A549 (cell line): ENCODE measurements at regions not wholly inside any gene's neighbourhood (a gene's known extent, or its start where the extent isn't known, plus 50 kb on each side); places are given as distances from the start of the nearest gene placed in this dataset.

ENCODE experiments used
- ATAC-seq, 2 experiments: fragments of 200-7000 bp in 1 of 2; fragments of >200 bp in 1 of 2; cut with Nextera tagmentation in 1 of 2; cut with Tn5 transposase in 1 of 2; 3 replicates each; pipeline versions ENCODE4 v1.8.0 to v1.9.1; 2018 to 2020; ENCODE audit warnings: mild to moderate bottlenecking in 1 of 2, moderate library complexity in 1 of 2
- CTCF ChIA-PET: fragments of 300-600 bp; sonication (Branson Sonifier 250); formaldehyde crosslinking; extraction: SDS; loops from one replicate; lab custom pipeline; 2021; ENCODE audit warnings: antibody characterized with exemption, inconsistent platforms; lab: Yijun Ruan, JAX
- POLR2A ChIA-PET: fragments of 350-600 bp; formaldehyde crosslinking; extraction: SDS; loops from one replicate; lab custom pipeline; 2021; ENCODE audit warnings: antibody characterized with exemption, inconsistent platforms; lab: Yijun Ruan, JAX
- DNase-seq, 2 experiments: peaks; one replicate each; pipeline versions ENCODE4 v3.0.0 to v3.0.0-alpha.2; 2011 to 2016; ENCODE audit warnings: low read depth in 1 of 2, low spot score in 1 of 2
- FAIRE-seq: peaks from 2 replicates; lab custom pipeline; 2011; peaks lifted over from hg19 to GRCh38; lab: Jason Lieb, UNC
- H3K27ac ChIP-seq, 2 experiments: fragments of >200 bp; sonication (Bioruptor Twin); formaldehyde crosslinking; 3 replicates each; pipeline ENCODE4 v1.5.1; 2016 to 2017
- H3K4me1 ChIP-seq: fragments of >200 bp; sonication (Bioruptor Twin); formaldehyde crosslinking; 3 replicates; pipeline ENCODE4 v1.6.1; 2016
- H3K4me2 ChIP-seq: fragments of >200 bp; sonication (Bioruptor Twin); formaldehyde crosslinking; 3 replicates; pipeline ENCODE4 v1.6.1; 2016
- H3K4me3 ChIP-seq: fragments of >200 bp; sonication (Bioruptor Twin); formaldehyde crosslinking; 3 replicates; pipeline ENCODE4 v1.5.1; 2016
- H3K9me3 ChIP-seq: fragments of >200 bp; sonication (Bioruptor Twin); formaldehyde crosslinking; 3 replicates; pipeline ENCODE4 v1.6.1; 2016
- BCL3 ChIP-seq: fragments of >200 bp; sonication (Bioruptor Twin); formaldehyde crosslinking; IDR thresholded peaks from 3 replicates; pipeline ENCODE4 v1.6.1; 2016
- CEBPB ChIP-seq, 2 experiments: fragments of >200 bp in 1 of 2; sonication (Bioruptor Twin) in 1 of 2; formaldehyde crosslinking in 1 of 2; IDR thresholded peaks; 2 replicates each; pipeline ENCODE4 v1.6.1; 2012 to 2016
- EHMT2 ChIP-seq: fragments of 200-600 bp; sonication (generic); IDR thresholded peaks from 2 replicates; pipeline ENCODE4 v1.6.1; 2016; ENCODE audit warnings: antibody characterized with exemption, low read depth, mild to moderate bottlenecking, moderate library complexity
- ELK1 ChIP-seq: fragments of 150-350 bp; IDR thresholded peaks from 2 replicates; pipeline ENCODE4 v1.6.1; 2014; ENCODE audit warnings: low read depth, mild to moderate bottlenecking, low read length
- GATA3 ChIP-seq: IDR thresholded peaks from 2 replicates; pipeline ENCODE4 v1.6.1; 2012; ENCODE audit warnings: borderline replicate concordance
- HOXB13 ChIP-seq: fragments of 250-450 bp; sonication (Bioruptor Pico); IDR thresholded peaks from 2 replicates; pipeline ENCODE4 v1.5.0; 2020; ENCODE audit warnings: low read depth, mild to moderate bottlenecking, moderate library complexity
- KDM5A ChIP-seq: fragments of 200-600 bp; sonication (generic); IDR thresholded peaks from 2 replicates; pipeline ENCODE4 v1.6.1; 2016; ENCODE audit warnings: antibody characterized with exemption, mild to moderate bottlenecking
- MAFK ChIP-seq: fragments of 450-650 bp; IDR thresholded peaks from 2 replicates; pipeline ENCODE4 v1.6.1; 2014; ENCODE audit not compliant: partially characterized antibody
- MAZ ChIP-seq: fragments of 150-350 bp; IDR thresholded peaks from 2 replicates; pipeline ENCODE4 v1.6.1; 2014; ENCODE audit warnings: antibody characterized with exemption, low read depth, low read length, borderline replicate concordance
- NFE2L2 ChIP-seq: fragments of 150-350 bp; conservative IDR thresholded peaks from 2 replicates; pipeline ENCODE4 v1.6.1; 2014; ENCODE audit warnings: low read length
- NPAS2 ChIP-seq: fragments of 250-450 bp; sonication (Bioruptor Pico); IDR thresholded peaks from 2 replicates; pipeline ENCODE4 v1.8.0; 2022; ENCODE audit warnings: mild to moderate bottlenecking, moderate library complexity, borderline replicate concordance
- PHF8 ChIP-seq: fragments of 200-600 bp; sonication (generic); IDR thresholded peaks from 2 replicates; pipeline ENCODE4 v1.6.1; 2016; ENCODE audit warnings: low read depth, mild to moderate bottlenecking, antibody characterized with exemption, moderate library complexity, borderline replicate concordance
- POLR2AphosphoS2 ChIP-seq: conservative IDR thresholded peaks from 2 replicates; pipeline ENCODE4 v1.6.1; 2012; ENCODE audit warnings: low read length, improper control_type of control experiment, inconsistent platforms
- REST ChIP-seq: fragments of 200-600 bp; sonication (generic); IDR thresholded peaks from 2 replicates; pipeline ENCODE4 v1.6.1; 2016; ENCODE audit warnings: antibody characterized with exemption, mild to moderate bottlenecking, moderate library complexity
- RFX5 ChIP-seq: fragments of 450-650 bp; IDR thresholded peaks from 2 replicates; pipeline ENCODE4 v1.7.1; 2014; ENCODE audit warnings: antibody characterized with exemption, mild to moderate bottlenecking, moderate library complexity
- SREBF2 ChIP-seq: fragments of 450-650 bp; IDR thresholded peaks from 2 replicates; pipeline ENCODE4 v1.6.1; 2014; ENCODE audit warnings: mild to moderate bottlenecking, moderate library complexity
- TFCP2L1 ChIP-seq: fragments of 250-450 bp; sonication (Bioruptor Pico); IDR thresholded peaks from 2 replicates; pipeline ENCODE4 v1.5.0; 2021; ENCODE audit warnings: mild to moderate bottlenecking
- TP53 ChIP-seq: fragments of 250-450 bp; sonication (Bioruptor Pico); IDR thresholded peaks from 2 replicates; pipeline ENCODE4 v1.5.0; 2021; ENCODE audit warnings: mild to moderate bottlenecking, moderate library complexity
- ZFP36 ChIP-seq: fragments of 450-650 bp; IDR thresholded peaks from 2 replicates; pipeline ENCODE4 v1.6.1; 2014; ENCODE audit warnings: borderline replicate concordance; ENCODE audit not compliant: partially characterized antibody
- ZNF302 ChIP-seq: fragments of 250-450 bp; sonication (Bioruptor Pico); IDR thresholded peaks from 2 replicates; pipeline ENCODE4 v1.9.0; 2021; ENCODE audit warnings: inconsistent platforms, mild to moderate bottlenecking, moderate library complexity
- ZSCAN20 ChIP-seq: fragments of 250-450 bp; sonication (Bioruptor Pico); IDR thresholded peaks from 2 replicates; pipeline ENCODE4 v1.8.0; 2022; ENCODE audit warnings: mild to moderate bottlenecking, moderate library complexity
- WGBS: methylation state at CpG from one replicate; pipeline ENCODE4 v1.1.6; 2017; ENCODE audit errors: missing lambda C conversion rate; 5-methylcytosine and 5-hydroxymethylcytosine counted together

GRCh38 chr12:67468549-67469245 is 179.8 kb upstream of the DYRK2 start:
- Histone ChIP-seq H3K4me3 (no peak overlapping the region), H3K4me1 (no peaks in the 10 kb centered on the region), H3K9me3 (no peaks in the 10 kb centered on the region), H3K27ac (no peak overlapping the region), H3K4me2 (no peak overlapping the region)
- POLR2A ChIA-PET: no interaction called here
- CTCF ChIA-PET: no interaction called here
- FAIRE-seq (no peak), DNase-seq (no peak), ATAC-seq (no peak)
- TF ChIP-seq ZFP36 (no peak), SREBF2 (no peak)
- 45% methylated on average over 2 of the region's 2 CpGs for WGBS

GRCh38 chr12:67469666-67470065 is 178.9 kb upstream of the DYRK2 start:
- FAIRE-seq (no peak), ATAC-seq (no peak), DNase-seq (no peak)
- ChIA-PET POLR2A (no interaction called here), CTCF (no interaction called here)
- H3K4me3 ChIP-seq: no peak overlapping the region
- H3K4me2 ChIP-seq: no peak overlapping the region
- no peaks in the 10 kb centered on the region for H3K9me3 ChIP-seq
- WGBS: 86% methylated on average over 2 of the region's 2 CpGs
- no peak for TF ChIP-seq REST
- H3K4me1 ChIP-seq: no peaks in the 10 kb centered on the region
- H3K27ac ChIP-seq: no peak overlapping the region

- CTCF ChIA-PET: no interaction called here
- FAIRE-seq (no peak), DNase-seq (no peak), ATAC-seq (no peak)
- WGBS: 22% methylated on average over 2 of the region's 3 CpGs
- Histone ChIP-seq H3K4me3 (no peak overlapping the region), H3K27ac (no peak overlapping the region), H3K4me1 (no peaks in the 10 kb centered on the region), H3K4me2 (no peak overlapping the region), H3K9me3 (no peaks in the 10 kb centered on the region)
- POLR2A ChIA-PET: no interaction called here
- TF ChIP-seq KDM5A (no peak), HOXB13 (no peak), PHF8 (no peak), ZFP36 (no peak), RFX5 (no peak), ZSCAN20 (CRISPR knock-in tag) (no peak), ELK1 (no peak), TFCP2L1 (CRISPR knock-in tag) (no peak), NFE2L2 (no peak), TP53 (no peak), SREBF2 (no peak), POLR2AphosphoS2 (no peak)
These were observed 176.7 kb upstream of the DYRK2 start for GRCh38 chr12:67471810-67472209.

- H3K27ac ChIP-seq: no peak overlapping the region
- DNase-seq (no peak), FAIRE-seq (no peak), ATAC-seq (no peak)
- no peaks in the 10 kb centered on the region for H3K9me3 ChIP-seq
- TF ChIP-seq NPAS2 (CRISPR knock-in tag) (no peak), BCL3 (no peak), EHMT2 (no peak), RFX5 (no peak), ZNF302 (CRISPR knock-in tag) (no peak), MAZ (no peak), MAFK (no peak), GATA3 (no peak), CEBPB (IDR thresholded peaks at IDR 0.05) (no peak)
- no peaks in the 10 kb centered on the region for H3K4me1 ChIP-seq
- ChIA-PET CTCF (no interaction called here), POLR2A (no interaction called here)
- no peak overlapping the region for H3K4me3 ChIP-seq
- no peak overlapping the region for H3K4me2 ChIP-seq
- 0% methylated on average over 1 of the region's 1 CpG for WGBS
These were observed 176.0 kb upstream of the DYRK2 start for GRCh38 chr12:67472539-67472938.
